Endothelial cell of umbilical vein (primary cell): ENCODE measurements at regions not wholly inside any gene's neighbourhood (a gene's known extent, or its start where the extent isn't known, plus 50 kb on each side); places are given as distances from the start of the nearest gene placed in this dataset.

ENCODE experiments used
- BruUV-seq: library from RNA; stranded (reverse); fragments of 400-500 nt; replicated peaks from 2 replicates; lab custom pipeline; 2021; lab: Mats Ljungman, UMichigan
- CTCF ChIA-PET: fragments of 300-600, 350-600 bp; sonication (Branson Sonifier 250); formaldehyde crosslinking; loops from one replicate; lab custom pipeline; 2021; ENCODE audit warnings: antibody characterized with exemption, inconsistent platforms; lab: Charles Lee
- POLR2A ChIA-PET: fragments of 300-600, 350-600 bp; sonication (Branson Sonifier 250); formaldehyde crosslinking; loops from one replicate; lab custom pipeline; 2021; ENCODE audit warnings: antibody characterized with exemption, inconsistent platforms; lab: Charles Lee
- DNase-seq: peaks from one replicate; pipeline ENCODE4 v3.0.0-alpha.2; 2011; ENCODE audit warnings: low read depth, low spot score
- FAIRE-seq: peaks from 2 replicates; lab custom pipeline; 2011; peaks lifted over from hg19 to GRCh38; lab: Jason Lieb, UNC
- H2AFZ ChIP-seq: 2 replicates; pipeline ENCODE4 v1.6.0; 2012; ENCODE audit warnings: low read depth, low read length, control low read depth, inconsistent platforms
- H3K27ac ChIP-seq: 2 replicates; pipeline ENCODE4 v1.5.1; 2011; ENCODE audit warnings: low read depth, mild to moderate bottlenecking, control low read depth, low read length, moderate library complexity; ENCODE audit not compliant: insufficient read depth
- H3K27me3 ChIP-seq, 2 experiments: 2 replicates each; pipeline versions ENCODE4 v1.6.0 to v1.6.1; 2011; ENCODE audit warnings: low read length in 2 of 2, mixed read lengths in 1 of 2; ENCODE audit not compliant: control insufficient read depth in 2 of 2, insufficient read depth in 2 of 2
- H3K36me3 ChIP-seq, 2 experiments: 2 replicates in 1 of 2; 3 replicates in 1 of 2; pipeline ENCODE4 v1.5.1; 2011; ENCODE audit warnings: low read length in 2 of 2, mild to moderate bottlenecking in 1 of 2, moderate library complexity in 1 of 2; ENCODE audit not compliant: control insufficient read depth in 2 of 2, insufficient read depth in 2 of 2; ENCODE audit errors: extremely low read depth in 1 of 2
- H3K4me1 ChIP-seq: 3 replicates; pipeline ENCODE4 v1.5.1; 2011; ENCODE audit warnings: mild to moderate bottlenecking, low read length; ENCODE audit not compliant: control insufficient read depth, insufficient read depth; ENCODE audit errors: extremely low read depth
- H3K4me2 ChIP-seq: 2 replicates; pipeline ENCODE4 v1.6.1; 2011; ENCODE audit warnings: low read length, control low read depth, mixed read lengths; ENCODE audit not compliant: insufficient read depth
- H3K4me3 ChIP-seq, 3 experiments: fragments of 200-600 bp in 1 of 3; sonication (generic), shearing (Covaris generic) in 1 of 3; replicated peaks in 1 of 3; 2 replicates each; pipeline ENCODE4 v1.5.1; 2011 to 2016; ENCODE audit warnings: control low read depth in 3 of 3, low read length in 3 of 3, mild to moderate bottlenecking in 2 of 3, inconsistent platforms in 1 of 3, low read depth in 1 of 3, moderate library complexity in 1 of 3; ENCODE audit not compliant: insufficient read depth in 1 of 3
- H3K79me2 ChIP-seq: 2 replicates; pipeline ENCODE4 v1.6.0; 2012; ENCODE audit warnings: low read length, inconsistent platforms; ENCODE audit not compliant: control insufficient read depth, insufficient read depth
- H3K9ac ChIP-seq: replicated peaks from 2 replicates; pipeline ENCODE3; 2011; ENCODE audit warnings: low read length, control low read depth; ENCODE audit not compliant: insufficient read depth; ENCODE audit errors: extremely low read depth
- H3K9me1 ChIP-seq: replicated peaks from 3 replicates; pipeline ENCODE4 v1.6.0; 2011; ENCODE audit warnings: mild to moderate bottlenecking, low read length; ENCODE audit not compliant: control insufficient read depth, insufficient read depth; ENCODE audit errors: extremely low read depth
- H3K9me3 ChIP-seq: replicated peaks from 2 replicates; pipeline ENCODE4 v1.5.1; 2012; ENCODE audit warnings: low read length, inconsistent platforms; ENCODE audit not compliant: control insufficient read depth, insufficient read depth
- H4K20me1 ChIP-seq: replicated peaks from 2 replicates; pipeline ENCODE3; 2011; ENCODE audit warnings: mild to moderate bottlenecking, low read length; ENCODE audit not compliant: control insufficient read depth, insufficient read depth; ENCODE audit errors: extremely low read depth
- EZH2 ChIP-seq: IDR thresholded peaks from 2 replicates; pipeline ENCODE4 v1.6.1; 2012; ENCODE audit warnings: borderline replicate concordance, low read depth, mild to moderate bottlenecking, moderate library complexity, low read length, inconsistent platforms; ENCODE audit not compliant: severe bottlenecking
- FOS ChIP-seq: IDR thresholded peaks from 2 replicates; pipeline ENCODE4 v1.6.1; 2011; ENCODE audit warnings: mild to moderate bottlenecking, low read length, moderate library complexity, borderline replicate concordance; ENCODE audit not compliant: insufficient read depth
- GATA2 ChIP-seq: IDR thresholded peaks from 2 replicates; pipeline ENCODE4 v1.7.0; 2011; ENCODE audit warnings: low read depth, mild to moderate bottlenecking, moderate library complexity, mixed read lengths, low read length; ENCODE audit not compliant: insufficient read length, insufficient read depth
- JUN ChIP-seq: IDR thresholded peaks from 2 replicates; pipeline ENCODE4 v1.6.1; 2011; ENCODE audit warnings: borderline replicate concordance, low read depth; ENCODE audit not compliant: insufficient read length, insufficient read depth
- MYC ChIP-seq: IDR thresholded peaks from one replicate; pipeline ENCODE4 v1.6.1; 2011; ENCODE audit warnings: mild to moderate bottlenecking, low read depth, low read length
- POLR2A ChIP-seq: IDR thresholded peaks from 2 replicates; pipeline ENCODE4 v1.6.1; 2012; ENCODE audit warnings: low read depth, mild to moderate bottlenecking, control low read depth, low read length
- POLR2AphosphoS5 ChIP-seq: IDR thresholded peaks from 2 replicates; pipeline ENCODE4 v1.6.1; 2012; ENCODE audit warnings: low read depth, mild to moderate bottlenecking, control low read depth, low read length, moderate library complexity; ENCODE audit not compliant: insufficient read depth
- dilution Hi-C: fragments of 300-500 bp; cut with MboI; formaldehyde crosslinking; loops from one replicate; pipeline ENCODE4 v1.15.0; 2019; ENCODE audit warnings: low sequenced_read_pairs; ENCODE audit not compliant: extremely low pct_ligation_motif_present
- intact Hi-C: fragments of 100-400 bp; cut with micrococcal nuclease; formaldehyde crosslinking; loops from one replicate; pipeline ENCODE4 v1.10.0; 2022
- TF ChIP-seq, protein P1 (sequence below), 2 donors: IDR thresholded peaks; 1 replicate in 1 of 2; 2 replicates in 1 of 2; pipeline ENCODE4 v1.5.1; 2011; ENCODE audit warnings: low read length in 2 of 2, mild to moderate bottlenecking in 2 of 2, moderate library complexity in 2 of 2, control low read depth in 1 of 2, inconsistent platforms in 1 of 2, low read depth in 1 of 2; ENCODE audit not compliant: insufficient read depth in 1 of 2; ENCODE audit errors: extremely low read depth in 1 of 2
- TF ChIP-seq, protein P2 (sequence below): IDR thresholded peaks from 2 replicates; pipeline ENCODE4 v1.6.1; 2011; ENCODE audit not compliant: insufficient read depth, insufficient read length

DNA sequence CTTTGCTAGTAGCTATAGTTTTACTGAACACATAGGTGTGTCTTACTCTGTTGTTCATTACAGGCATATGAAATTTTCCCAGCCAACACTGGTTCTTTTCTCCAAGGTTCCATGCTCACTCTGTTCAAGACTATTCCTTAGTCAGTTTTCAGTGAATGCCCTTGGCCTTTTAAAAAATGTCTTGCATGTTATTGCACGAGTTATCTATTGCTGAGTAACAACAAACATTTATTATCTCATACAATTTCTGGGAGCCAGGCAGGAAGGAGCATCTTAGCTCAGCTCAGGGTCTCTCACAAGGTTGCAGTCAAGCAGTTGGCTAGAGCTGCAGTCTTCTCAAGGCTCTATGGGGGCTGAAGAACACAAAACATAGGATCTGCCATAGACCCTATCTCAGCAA lies 223.5 kb downstream of the BTG1 start:
- no peak for TF ChIP-seq POLR2A
- TF ChIP-seq EZH2: no peak
- TF ChIP-seq FOS: no peak
- TF ChIP-seq, protein P1, sequence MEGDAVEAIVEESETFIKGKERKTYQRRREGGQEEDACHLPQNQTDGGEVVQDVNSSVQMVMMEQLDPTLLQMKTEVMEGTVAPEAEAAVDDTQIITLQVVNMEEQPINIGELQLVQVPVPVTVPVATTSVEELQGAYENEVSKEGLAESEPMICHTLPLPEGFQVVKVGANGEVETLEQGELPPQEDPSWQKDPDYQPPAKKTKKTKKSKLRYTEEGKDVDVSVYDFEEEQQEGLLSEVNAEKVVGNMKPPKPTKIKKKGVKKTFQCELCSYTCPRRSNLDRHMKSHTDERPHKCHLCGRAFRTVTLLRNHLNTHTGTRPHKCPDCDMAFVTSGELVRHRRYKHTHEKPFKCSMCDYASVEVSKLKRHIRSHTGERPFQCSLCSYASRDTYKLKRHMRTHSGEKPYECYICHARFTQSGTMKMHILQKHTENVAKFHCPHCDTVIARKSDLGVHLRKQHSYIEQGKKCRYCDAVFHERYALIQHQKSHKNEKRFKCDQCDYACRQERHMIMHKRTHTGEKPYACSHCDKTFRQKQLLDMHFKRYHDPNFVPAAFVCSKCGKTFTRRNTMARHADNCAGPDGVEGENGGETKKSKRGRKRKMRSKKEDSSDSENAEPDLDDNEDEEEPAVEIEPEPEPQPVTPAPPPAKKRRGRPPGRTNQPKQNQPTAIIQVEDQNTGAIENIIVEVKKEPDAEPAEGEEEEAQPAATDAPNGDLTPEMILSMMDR (IDR thresholded peaks at IDR 0.05; ENCODE audit: extremely low read depth in 1 of 2, insufficient read depth in 1 of 2, low read depth in 1 of 2, low read length in 2 of 2): no peak
- TF ChIP-seq, protein P2, sequence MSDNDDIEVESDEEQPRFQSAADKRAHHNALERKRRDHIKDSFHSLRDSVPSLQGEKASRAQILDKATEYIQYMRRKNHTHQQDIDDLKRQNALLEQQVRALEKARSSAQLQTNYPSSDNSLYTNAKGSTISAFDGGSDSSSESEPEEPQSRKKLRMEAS: no peak
- no peak for TF ChIP-seq POLR2AphosphoS5
- TF ChIP-seq MYC: no peak
- no peak for TF ChIP-seq GATA2
- TF ChIP-seq JUN: no peak

More for the DNA sequence above, 223.5 kb downstream of the BTG1 start:
- Histone ChIP-seq H3K9me3 (no peaks in the 10 kb centered on the region), H2AFZ (no peak overlapping the region), H3K79me2 (no peaks in the 10 kb centered on the region), H3K4me3 (no peak overlapping the region), H3K4me2 (no peak overlapping the region), H3K36me3 (no peaks in the 10 kb centered on the region), H4K20me1 (no peaks in the 10 kb centered on the region), H3K9ac (no peak overlapping the region), H3K27me3 (no peaks in the 10 kb centered on the region), H3K9me1 (no peaks in the 10 kb centered on the region), H3K4me1 (peaks cover 8% of the 10 kb centered on the region), H3K27ac (no peak overlapping the region)
- intact Hi-C loops: no loop called here
- DNase-seq (no peak), FAIRE-seq (no peak)
- ChIA-PET POLR2A (no interaction called here), CTCF (no interaction called here)
- BruUV-seq: no TSS peak
- dilution Hi-C loops: no loop called here
